Astrocyte of the cerebellum (primary cell): ENCODE measurements at regions not wholly inside any gene's neighbourhood (a gene's known extent, or its start where the extent isn't known, plus 50 kb on each side); places are given as distances from the start of the nearest gene placed in this dataset.
"Not testable (repeated sequence)": the region's sequence is repeated elsewhere in the genome, so short reads cannot be mapped to it uniquely, and the experiment has no call there.

Experiments
- DNase-seq: peaks from one replicate; pipeline ENCODE4 v3.0.0-alpha.2; 2011; ENCODE audit warnings: low read depth
- H3K4me3 ChIP-seq: 2 replicates; pipeline ENCODE4 v1.5.1; 2011; ENCODE audit warnings: mild to moderate bottlenecking, low read depth, low read length, moderate library complexity
- in situ Hi-C: cut with HindIII; loops from 2 replicates; pipeline ENCODE4 v1.10.0; 2017; ENCODE audit warnings: low sequenced_read_pairs
- TF ChIP-seq, protein P1 (sequence below): IDR thresholded peaks from 2 replicates; pipeline ENCODE4 v1.5.1; 2012; ENCODE audit warnings: low read length, low read depth, moderate library complexity, mild to moderate bottlenecking; ENCODE audit errors: missing control alignments

DNA sequence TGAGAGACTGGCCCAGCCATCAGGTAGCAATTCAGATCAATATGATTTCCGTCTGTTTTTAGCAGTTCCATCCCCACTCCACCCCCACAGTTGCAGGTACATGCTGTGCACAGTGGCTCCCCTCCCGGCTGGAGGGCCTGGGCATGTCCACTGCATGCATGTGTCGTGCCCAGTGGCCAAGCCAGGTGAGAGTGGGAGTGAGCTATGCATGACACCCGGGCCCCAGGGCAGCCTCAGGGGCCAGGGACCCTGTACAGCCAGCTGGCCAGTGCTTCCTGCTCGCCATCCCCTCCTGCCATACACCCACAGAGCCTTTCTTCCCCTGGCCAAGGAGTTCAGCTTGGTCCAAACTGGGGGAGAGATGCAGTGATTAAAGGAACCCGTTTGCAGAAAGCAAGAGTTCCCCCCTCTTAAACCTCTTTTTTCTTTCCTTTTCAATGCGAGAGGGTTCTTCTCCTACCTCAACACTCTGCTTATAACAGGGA is 135.3 kb downstream of the THBS2 start:
- no peak for DNase-seq
- in situ Hi-C loops = no loop called here
- no peak overlapping the region for H3K4me3 ChIP-seq
- TF ChIP-seq, protein P1, sequence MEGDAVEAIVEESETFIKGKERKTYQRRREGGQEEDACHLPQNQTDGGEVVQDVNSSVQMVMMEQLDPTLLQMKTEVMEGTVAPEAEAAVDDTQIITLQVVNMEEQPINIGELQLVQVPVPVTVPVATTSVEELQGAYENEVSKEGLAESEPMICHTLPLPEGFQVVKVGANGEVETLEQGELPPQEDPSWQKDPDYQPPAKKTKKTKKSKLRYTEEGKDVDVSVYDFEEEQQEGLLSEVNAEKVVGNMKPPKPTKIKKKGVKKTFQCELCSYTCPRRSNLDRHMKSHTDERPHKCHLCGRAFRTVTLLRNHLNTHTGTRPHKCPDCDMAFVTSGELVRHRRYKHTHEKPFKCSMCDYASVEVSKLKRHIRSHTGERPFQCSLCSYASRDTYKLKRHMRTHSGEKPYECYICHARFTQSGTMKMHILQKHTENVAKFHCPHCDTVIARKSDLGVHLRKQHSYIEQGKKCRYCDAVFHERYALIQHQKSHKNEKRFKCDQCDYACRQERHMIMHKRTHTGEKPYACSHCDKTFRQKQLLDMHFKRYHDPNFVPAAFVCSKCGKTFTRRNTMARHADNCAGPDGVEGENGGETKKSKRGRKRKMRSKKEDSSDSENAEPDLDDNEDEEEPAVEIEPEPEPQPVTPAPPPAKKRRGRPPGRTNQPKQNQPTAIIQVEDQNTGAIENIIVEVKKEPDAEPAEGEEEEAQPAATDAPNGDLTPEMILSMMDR = no peak

DNA sequence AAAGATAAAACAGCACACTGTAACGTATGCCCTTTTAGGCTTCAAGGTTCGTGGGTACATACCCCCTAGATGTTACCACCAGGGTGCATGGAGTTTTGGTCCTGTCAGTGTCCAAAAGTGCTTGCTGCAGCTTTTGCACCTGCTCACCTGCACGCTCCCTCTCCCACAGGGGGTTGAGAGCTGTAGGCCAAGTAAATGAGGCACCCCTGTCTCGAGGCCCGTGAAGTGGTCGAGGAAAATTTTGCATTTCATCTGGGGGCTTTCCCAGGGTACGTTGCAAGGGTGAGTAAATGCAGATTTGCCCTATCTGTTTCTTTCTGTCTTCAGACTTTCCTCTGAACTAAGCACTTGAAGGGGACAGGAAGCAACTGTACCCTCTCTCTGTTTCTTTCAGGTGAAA is 136.0 kb downstream of the THBS2 start:
- in situ Hi-C loops = no loop called here
- TF ChIP-seq, protein P1 = no peak
- no peak for DNase-seq
- no peak overlapping the region for H3K4me3 ChIP-seq

DNA sequence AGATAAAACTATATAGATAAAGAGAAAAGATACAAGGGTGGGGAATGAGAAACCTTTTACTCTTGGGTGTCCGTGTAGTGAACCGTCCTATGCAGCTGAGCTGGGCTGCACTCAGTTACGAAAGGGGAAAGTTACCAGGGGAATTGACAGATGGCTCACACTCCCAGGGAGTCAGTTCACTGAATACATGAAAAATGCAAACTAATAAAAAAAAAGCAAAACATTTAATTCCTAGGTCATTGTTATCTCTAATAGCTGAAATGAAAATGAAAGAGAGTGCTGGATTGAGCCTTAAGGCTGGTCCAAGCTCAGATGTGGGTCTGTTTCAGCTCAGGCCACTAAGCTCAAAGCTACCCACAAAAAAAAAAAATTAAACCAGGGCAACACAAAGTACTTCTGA is 138.0 kb downstream of the THBS2 start:
- DNase-seq = no peak
- H3K4me3 ChIP-seq = no peak overlapping the region
- in situ Hi-C loops = no loop called here
- TF ChIP-seq, protein P1 = no peak

DNA sequence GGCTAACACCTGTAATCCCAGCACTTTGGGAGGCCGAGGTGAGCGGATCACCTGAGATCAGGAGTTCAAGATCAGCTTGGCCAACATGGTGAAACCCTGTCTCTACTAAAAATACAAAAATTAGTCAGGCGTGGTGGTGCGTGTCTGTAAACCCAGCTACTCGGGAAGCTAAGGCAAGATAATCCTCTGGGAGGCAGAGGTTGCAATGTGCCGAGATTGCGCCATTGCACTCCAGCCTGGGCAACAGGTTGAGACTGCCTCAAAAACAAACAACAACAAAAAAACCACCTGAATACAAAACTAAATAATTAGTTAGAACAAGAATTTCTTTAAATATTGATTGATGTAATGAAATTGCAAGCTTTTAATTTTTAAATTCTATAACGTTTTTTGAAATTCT is 139.0 kb downstream of the THBS2 start:
- DNase-seq, H3K4me3 ChIP-seq, in situ Hi-C loops: not testable (repeated sequence)

DNA sequence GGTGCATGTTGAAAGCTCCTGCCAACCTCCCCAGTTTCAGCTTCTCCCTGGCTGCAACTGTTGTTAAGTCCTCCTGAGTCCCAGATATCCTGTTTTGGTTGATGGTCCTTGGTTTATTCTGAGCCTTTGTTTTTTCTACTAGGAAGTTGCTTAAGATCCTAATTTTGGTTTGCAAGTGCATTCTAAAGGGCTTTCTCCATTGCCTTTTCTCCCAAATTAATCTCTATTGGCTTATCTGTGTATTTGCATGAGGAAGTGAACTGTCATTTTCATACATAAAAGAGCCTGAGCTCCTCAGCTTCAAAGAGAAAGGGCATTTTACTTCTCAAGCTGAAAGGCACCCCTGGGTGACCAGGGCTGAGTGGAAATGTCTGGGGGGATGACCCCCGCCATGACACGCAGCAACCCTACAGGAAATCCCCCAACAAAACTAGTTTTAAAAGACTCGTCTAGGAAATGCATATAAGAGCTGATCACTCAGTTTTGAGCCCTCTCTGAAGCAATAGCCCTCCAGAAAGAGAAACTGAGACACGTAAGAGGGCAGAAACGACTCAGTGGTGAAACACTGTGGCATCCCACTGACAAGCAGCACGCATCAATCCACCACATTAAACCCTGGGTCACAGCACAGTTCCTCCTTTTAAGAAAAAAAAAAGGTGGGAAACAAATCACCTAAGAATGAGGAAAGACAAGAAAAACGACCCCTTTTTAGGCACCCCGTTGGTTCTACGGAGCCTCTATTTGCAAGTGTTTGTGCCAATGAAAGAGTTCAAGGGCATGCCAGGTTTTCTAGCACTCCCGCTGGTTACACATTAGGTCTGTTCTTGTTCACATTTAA is 140.9 kb downstream of the THBS2 start:
- no peak for DNase-seq
- TF ChIP-seq, protein P1 = no peak
- in situ Hi-C loops = no loop called here

DNA sequence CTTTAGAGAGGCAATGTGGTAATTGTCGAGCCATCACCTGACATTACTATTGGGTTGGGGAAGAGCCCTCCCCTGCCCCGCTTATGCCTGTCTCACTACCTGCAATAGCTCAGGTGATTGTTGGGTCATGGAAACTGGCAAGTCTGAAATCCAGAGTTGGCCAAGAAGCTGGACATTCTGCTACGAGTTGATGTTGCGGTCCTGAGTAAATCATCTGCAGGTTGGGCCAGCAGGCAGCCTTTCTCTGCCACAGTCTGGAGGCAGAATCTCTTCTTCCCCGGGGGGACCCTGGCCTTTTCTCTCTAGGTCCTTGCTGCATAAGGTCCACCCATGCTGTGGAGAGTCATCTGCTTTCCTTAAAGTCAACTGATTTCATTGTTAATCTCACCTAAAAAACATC is 142.4 kb downstream of the THBS2 start:
- no peak overlapping the region for H3K4me3 ChIP-seq
- TF ChIP-seq, protein P1 = no peak
- DNase-seq = no peak
- in situ Hi-C loops = no loop called here

More for the DNA sequence above, 140.9 kb downstream of the THBS2 start:
- H3K4me3 ChIP-seq = no peak overlapping the region
